DND-41 (cell line): ENCODE measurements at regions not wholly inside any gene's neighbourhood (a gene's known extent, or its start where the extent isn't known, plus 50 kb on each side); places are given as distances from the start of the nearest gene placed in this dataset.

ENCODE experiments used
- CTCF ChIP-seq: IDR thresholded peaks from 2 replicates; pipeline ENCODE4 v1.5.1; 2012; ENCODE audit warnings: borderline replicate concordance, low read length, moderate library complexity, mild to moderate bottlenecking; ENCODE audit not compliant: poor library complexity, severe bottlenecking; ENCODE audit errors: extremely low read depth
- EZH2 ChIP-seq: IDR thresholded peaks from 3 replicates; pipeline ENCODE4 v1.6.1; 2012; ENCODE audit warnings: borderline replicate concordance, low read depth, mild to moderate bottlenecking, moderate library complexity, low read length, inconsistent platforms; ENCODE audit not compliant: severe bottlenecking

- no peak for TF ChIP-seq CTCF
- no peak for TF ChIP-seq EZH2
These were observed 141.5 kb upstream of the FGGY start for GRCh38 chr1:59155351-59155750.
